ENCODE measurements at regions not wholly inside any gene's neighbourhood (a gene's known extent, or its start where the extent isn't known, plus 50 kb on each side); places are given as distances from the start of the nearest gene placed in this dataset.

DNA sequence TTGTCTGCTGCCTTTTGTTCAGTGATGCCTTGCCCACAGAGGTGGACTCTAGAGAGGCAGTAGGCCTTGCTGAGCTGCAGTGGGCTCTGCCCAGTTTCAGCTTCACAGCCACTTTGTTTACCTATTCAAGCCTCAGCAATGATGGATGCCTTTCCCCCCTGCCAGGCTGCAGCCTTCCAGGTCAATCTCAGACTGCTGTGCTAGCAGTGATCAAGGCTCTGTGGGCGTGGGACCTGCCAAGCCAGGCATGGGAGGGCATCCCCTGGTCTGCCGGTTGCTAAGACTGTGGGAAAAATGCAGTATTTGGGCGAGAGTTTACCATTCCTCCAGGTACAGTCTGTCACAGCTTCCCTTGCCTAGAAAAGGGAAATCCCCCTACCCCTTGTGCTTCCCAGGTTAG lies 175.2 kb upstream of the PBDC1 start:
- ChIA-PET CTCF (ENCODE audit: unreplicated experiment) (no interaction called here), POLR2A (no interaction called here)
- no peaks in the 10 kb centered on the region for H3K36me3 ChIP-seq (ENCODE audit: insufficient read depth, low read length)
- H3K4me1 ChIP-seq (ENCODE audit: insufficient read depth, low read length, poor library complexity, severe bottlenecking) = no peaks in the 10 kb centered on the region
- no peak overlapping the region for H2AFZ ChIP-seq (ENCODE audit: low read length)
- no peak overlapping the region for H3K4me3 ChIP-seq (ENCODE audit: low read depth, low read length, poor library complexity, severe bottlenecking)
- H3K9me2 ChIP-seq (ENCODE audit: insufficient read depth, low read length) = no peaks in the 10 kb centered on the region
- no peaks in the 10 kb centered on the region for H4K20me1 ChIP-seq (ENCODE audit: insufficient read depth, low read length)
- intact Hi-C loops (cut with micrococcal nuclease; ENCODE audit: unreplicated experiment) = no loop called here
- no TSS peak for BruUV-seq (replicated peaks)
- no peaks in the 10 kb centered on the region for H3K9me3 ChIP-seq (ENCODE audit: low read length)
- H3K27ac ChIP-seq (ENCODE audit: low read depth, low read length, poor library complexity, severe bottlenecking) = no peak overlapping the region
- TF ChIP-seq EZH2phosphoT487 (IDR thresholded peaks at IDR 0.05; ENCODE audit: borderline replicate concordance, low read depth, low read length) = no peak
- TF ChIP-seq, protein P1, sequence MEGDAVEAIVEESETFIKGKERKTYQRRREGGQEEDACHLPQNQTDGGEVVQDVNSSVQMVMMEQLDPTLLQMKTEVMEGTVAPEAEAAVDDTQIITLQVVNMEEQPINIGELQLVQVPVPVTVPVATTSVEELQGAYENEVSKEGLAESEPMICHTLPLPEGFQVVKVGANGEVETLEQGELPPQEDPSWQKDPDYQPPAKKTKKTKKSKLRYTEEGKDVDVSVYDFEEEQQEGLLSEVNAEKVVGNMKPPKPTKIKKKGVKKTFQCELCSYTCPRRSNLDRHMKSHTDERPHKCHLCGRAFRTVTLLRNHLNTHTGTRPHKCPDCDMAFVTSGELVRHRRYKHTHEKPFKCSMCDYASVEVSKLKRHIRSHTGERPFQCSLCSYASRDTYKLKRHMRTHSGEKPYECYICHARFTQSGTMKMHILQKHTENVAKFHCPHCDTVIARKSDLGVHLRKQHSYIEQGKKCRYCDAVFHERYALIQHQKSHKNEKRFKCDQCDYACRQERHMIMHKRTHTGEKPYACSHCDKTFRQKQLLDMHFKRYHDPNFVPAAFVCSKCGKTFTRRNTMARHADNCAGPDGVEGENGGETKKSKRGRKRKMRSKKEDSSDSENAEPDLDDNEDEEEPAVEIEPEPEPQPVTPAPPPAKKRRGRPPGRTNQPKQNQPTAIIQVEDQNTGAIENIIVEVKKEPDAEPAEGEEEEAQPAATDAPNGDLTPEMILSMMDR (conservative IDR thresholded peaks at IDR 0.05; ENCODE audit: low read length) = no peak
- no peak for DNase-seq (ENCODE audit: low spot score)
- H3K79me2 ChIP-seq (ENCODE audit: insufficient read depth, low read depth, low read length) = no peaks in the 10 kb centered on the region
- no peak overlapping the region for H3K4me2 ChIP-seq (ENCODE audit: low read length)

DNA sequence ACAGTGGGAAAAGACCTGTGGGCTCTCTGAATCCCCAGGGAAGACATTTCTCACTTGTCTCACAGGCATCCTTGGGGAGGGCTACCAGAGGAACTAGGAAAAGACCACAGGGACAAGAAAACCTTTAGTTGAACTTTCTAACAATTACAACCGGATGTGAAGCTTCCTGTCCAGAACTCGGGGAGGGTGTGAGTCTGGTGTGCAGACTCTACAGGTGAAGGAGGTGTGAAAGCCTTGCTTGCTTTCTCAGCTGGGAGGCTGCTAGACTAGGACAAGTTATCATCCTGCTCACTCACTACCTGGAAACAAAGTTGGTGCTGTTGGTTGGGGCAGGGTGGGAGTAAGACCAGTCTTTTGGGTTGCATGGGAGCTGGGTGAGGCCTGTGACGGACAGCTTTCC lies 158.5 kb upstream of the PBDC1 start:
- intact Hi-C loops (cut with micrococcal nuclease; ENCODE audit: unreplicated experiment) = no loop called here
- no peak for DNase-seq (ENCODE audit: low spot score)
- no peak overlapping the region for H3K27ac ChIP-seq (ENCODE audit: low read depth, low read length, poor library complexity, severe bottlenecking)
- no peaks in the 10 kb centered on the region for H3K36me3 ChIP-seq (ENCODE audit: insufficient read depth, low read length)
- H3K4me2 ChIP-seq (ENCODE audit: low read length) = no peak overlapping the region
- no peak overlapping the region for H2AFZ ChIP-seq (ENCODE audit: low read length)
- ChIA-PET CTCF (ENCODE audit: unreplicated experiment) (no interaction called here), POLR2A (no interaction called here)
- H3K4me1 ChIP-seq (ENCODE audit: insufficient read depth, low read length, poor library complexity, severe bottlenecking) = no peaks in the 10 kb centered on the region
- TF ChIP-seq, protein P1 (conservative IDR thresholded peaks at IDR 0.05; ENCODE audit: low read length) = no peak
- no peak for TF ChIP-seq EZH2phosphoT487 (IDR thresholded peaks at IDR 0.05; ENCODE audit: borderline replicate concordance, low read depth, low read length)
- H4K20me1 ChIP-seq (ENCODE audit: insufficient read depth, low read length) = no peaks in the 10 kb centered on the region
- no TSS peak for BruUV-seq (replicated peaks)
- H3K9me3 ChIP-seq (ENCODE audit: low read length) = no peaks in the 10 kb centered on the region
- H3K4me3 ChIP-seq (ENCODE audit: low read depth, low read length, poor library complexity, severe bottlenecking) = no peak overlapping the region
- no peaks in the 10 kb centered on the region for H3K9me2 ChIP-seq (ENCODE audit: insufficient read depth, low read length)
- no peaks in the 10 kb centered on the region for H3K79me2 ChIP-seq (ENCODE audit: insufficient read depth, low read depth, low read length)

DNA sequence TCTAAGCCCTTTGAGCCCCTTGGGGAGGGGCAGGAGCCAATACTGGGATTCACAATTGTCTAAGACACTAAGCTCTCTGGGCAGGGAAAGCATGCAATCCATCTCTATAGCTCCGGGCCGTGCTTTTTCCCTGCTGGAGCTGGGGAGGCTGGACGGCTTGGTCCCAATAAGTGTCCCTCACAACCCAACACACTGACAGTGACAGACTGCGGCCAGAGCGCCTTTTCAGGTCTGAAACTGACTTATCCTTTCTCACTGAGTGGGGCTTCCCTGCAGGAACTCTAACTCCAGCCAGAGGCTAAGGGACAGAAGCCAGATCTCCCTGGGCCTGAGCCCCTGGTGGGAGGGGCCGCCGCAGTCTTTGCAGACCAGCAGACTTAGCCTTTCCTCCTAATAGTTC lies 146.6 kb upstream of the PBDC1 start:
- CTCF ChIA-PET (ENCODE audit: unreplicated experiment) = no interaction called here
- Histone ChIP-seq H4K20me1 (ENCODE audit: insufficient read depth, low read length) (no peaks in the 10 kb centered on the region), H3K36me3 (ENCODE audit: insufficient read depth, low read length) (no peaks in the 10 kb centered on the region), H3K79me2 (ENCODE audit: insufficient read depth, low read depth, low read length) (no peaks in the 10 kb centered on the region), H3K4me1 (ENCODE audit: insufficient read depth, low read length, poor library complexity, severe bottlenecking) (no peaks in the 10 kb centered on the region), H2AFZ (ENCODE audit: low read length) (no peak overlapping the region), H3K27ac (ENCODE audit: low read depth, low read length, poor library complexity, severe bottlenecking) (no peak overlapping the region), H3K4me3 (ENCODE audit: low read depth, low read length, poor library complexity, severe bottlenecking) (no peak overlapping the region), H3K9me3 (ENCODE audit: low read length) (no peaks in the 10 kb centered on the region), H3K4me2 (ENCODE audit: low read length) (no peak overlapping the region), H3K9me2 (ENCODE audit: insufficient read depth, low read length) (no peaks in the 10 kb centered on the region)
- no TSS peak for BruUV-seq (replicated peaks)
- TF ChIP-seq, protein P1 (conservative IDR thresholded peaks at IDR 0.05; ENCODE audit: low read length) = no peak
- no peak for TF ChIP-seq EZH2phosphoT487 (IDR thresholded peaks at IDR 0.05; ENCODE audit: borderline replicate concordance, low read depth, low read length)
- intact Hi-C loops (cut with micrococcal nuclease; ENCODE audit: unreplicated experiment) = no loop called here
- POLR2A ChIA-PET = no interaction called here
- no peak for DNase-seq (ENCODE audit: low spot score)

Measured in OCI-LY7 (cell line).